ENCODE measurements at regions not wholly inside any gene's neighbourhood (a gene's known extent, or its start where the extent isn't known, plus 50 kb on each side); places are given as distances from the start of the nearest gene placed in this dataset.

DNA sequence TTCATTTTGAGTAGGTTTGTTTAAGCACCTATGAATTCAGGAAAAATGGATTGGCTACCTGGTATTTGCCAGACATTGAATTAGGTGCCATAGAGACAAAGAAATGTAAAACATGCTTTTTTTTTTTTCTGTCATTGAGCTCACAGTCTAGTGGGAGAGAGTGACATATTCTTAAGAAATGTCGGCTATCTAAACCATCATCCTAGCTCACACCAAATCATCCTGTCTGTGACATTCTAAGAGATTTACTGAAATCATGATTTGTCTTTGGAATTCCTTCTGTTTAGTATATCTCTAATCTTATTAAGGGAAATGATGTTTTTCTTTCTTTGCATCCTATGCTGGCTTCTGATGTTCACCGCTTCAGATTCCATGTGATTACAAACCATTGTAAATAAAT lies 59.5 kb upstream of the STXBP5L start:
- TF ChIP-seq EZH2phosphoT487 (IDR thresholded peaks at IDR 0.05; ENCODE audit: low read depth), result no peak
- TF ChIP-seq, protein P1, sequence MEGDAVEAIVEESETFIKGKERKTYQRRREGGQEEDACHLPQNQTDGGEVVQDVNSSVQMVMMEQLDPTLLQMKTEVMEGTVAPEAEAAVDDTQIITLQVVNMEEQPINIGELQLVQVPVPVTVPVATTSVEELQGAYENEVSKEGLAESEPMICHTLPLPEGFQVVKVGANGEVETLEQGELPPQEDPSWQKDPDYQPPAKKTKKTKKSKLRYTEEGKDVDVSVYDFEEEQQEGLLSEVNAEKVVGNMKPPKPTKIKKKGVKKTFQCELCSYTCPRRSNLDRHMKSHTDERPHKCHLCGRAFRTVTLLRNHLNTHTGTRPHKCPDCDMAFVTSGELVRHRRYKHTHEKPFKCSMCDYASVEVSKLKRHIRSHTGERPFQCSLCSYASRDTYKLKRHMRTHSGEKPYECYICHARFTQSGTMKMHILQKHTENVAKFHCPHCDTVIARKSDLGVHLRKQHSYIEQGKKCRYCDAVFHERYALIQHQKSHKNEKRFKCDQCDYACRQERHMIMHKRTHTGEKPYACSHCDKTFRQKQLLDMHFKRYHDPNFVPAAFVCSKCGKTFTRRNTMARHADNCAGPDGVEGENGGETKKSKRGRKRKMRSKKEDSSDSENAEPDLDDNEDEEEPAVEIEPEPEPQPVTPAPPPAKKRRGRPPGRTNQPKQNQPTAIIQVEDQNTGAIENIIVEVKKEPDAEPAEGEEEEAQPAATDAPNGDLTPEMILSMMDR (IDR thresholded peaks at IDR 0.05; ENCODE audit: low read depth, low read length), result no peak
- no peaks in the 10 kb centered on the region for H3K79me2 ChIP-seq (ENCODE audit: low read length)
- H4K20me1 ChIP-seq (ENCODE audit: insufficient read depth, low read length), result no peaks in the 10 kb centered on the region

DNA sequence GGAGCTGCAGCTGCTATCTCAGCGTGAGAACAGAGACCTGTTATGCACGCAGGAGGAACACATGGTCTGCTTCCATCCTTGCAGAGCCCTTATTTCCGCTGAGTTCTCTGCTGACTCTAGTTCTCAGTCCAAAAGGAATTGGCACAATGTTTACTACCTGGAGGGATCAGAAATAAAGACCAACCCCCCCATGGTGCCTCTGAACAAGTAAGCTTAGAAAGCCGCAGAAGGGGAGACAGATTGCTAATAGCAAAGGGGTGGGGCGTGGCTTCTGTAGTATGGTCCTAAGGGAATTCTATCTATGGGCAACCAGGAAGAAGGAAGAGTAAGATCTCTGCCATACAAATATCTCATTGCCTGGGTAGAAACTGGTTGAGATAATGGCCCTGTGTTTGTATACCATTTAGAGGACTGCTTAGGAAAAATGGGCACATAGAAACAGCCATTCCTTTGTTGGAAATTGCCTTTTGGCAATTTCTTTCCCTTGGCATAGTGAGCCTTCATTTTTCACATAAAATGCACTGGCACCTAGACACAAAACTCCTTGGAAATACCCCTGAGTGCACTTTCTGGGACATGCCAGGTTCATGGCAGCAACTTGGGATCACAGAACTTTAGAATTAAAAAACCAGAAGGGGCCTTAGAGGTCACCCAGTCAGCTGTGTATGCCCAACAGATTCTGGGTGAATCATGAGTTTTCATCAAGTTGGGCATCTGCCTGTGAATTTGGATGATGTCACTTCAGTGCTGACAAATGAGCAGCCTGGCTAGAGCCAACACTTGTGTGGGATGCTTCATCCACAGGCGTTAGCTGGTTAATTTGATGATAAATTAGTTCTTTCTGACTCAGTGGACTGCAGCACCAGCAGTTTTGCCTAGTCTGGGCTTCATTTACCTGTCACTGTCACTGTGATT lies 57.4 kb upstream of the STXBP5L start:
- H3K4me3 ChIP-seq (ENCODE audit: low read length), result no peak overlapping the region
- peaks cover 7% of the 10 kb centered on the region; the same call in 1 of the 2 replicates for H3K4me1 ChIP-seq (ENCODE audit: low read length)
- no peak overlapping the region for H3K27ac ChIP-seq (ENCODE audit: low read length)
- H3K9ac ChIP-seq (ENCODE audit: low read length), result no peak overlapping the region
- TF ChIP-seq, protein P1 (IDR thresholded peaks at IDR 0.05; ENCODE audit: low read depth, low read length), result no peak
- no peak for TF ChIP-seq EZH2phosphoT487 (IDR thresholded peaks at IDR 0.05; ENCODE audit: low read depth)
- peaks cover 30% of the 10 kb centered on the region for H3K27me3 ChIP-seq (ENCODE audit: low read depth, low read length)
- H3K9me3 ChIP-seq (ENCODE audit: insufficient read depth, low read length), result no peaks in the 10 kb centered on the region
- H3K36me3 ChIP-seq (replicated peaks; ENCODE audit: low read depth, low read length), result no peaks in the 10 kb centered on the region
- H4K20me1 ChIP-seq (ENCODE audit: insufficient read depth, low read length), result no peaks in the 10 kb centered on the region
- no peak overlapping the region for H2AFZ ChIP-seq (ENCODE audit: low read depth, low read length)
- no peaks in the 10 kb centered on the region for H3K79me2 ChIP-seq (ENCODE audit: low read length)
- H3K4me2 ChIP-seq (ENCODE audit: low read length), result no peak overlapping the region

More for the DNA sequence above, 59.5 kb upstream of the STXBP5L start:
- no peak overlapping the region for H3K4me2 ChIP-seq (ENCODE audit: low read length)
- H3K4me3 ChIP-seq (ENCODE audit: low read length), result no peak overlapping the region
- H3K27me3 ChIP-seq (ENCODE audit: low read depth, low read length), result peaks cover 30% of the 10 kb centered on the region
- H2AFZ ChIP-seq (ENCODE audit: low read depth, low read length), result no peak overlapping the region
- H3K9me3 ChIP-seq (ENCODE audit: insufficient read depth, low read length), result no peaks in the 10 kb centered on the region
- H3K27ac ChIP-seq (ENCODE audit: low read length), result no peak overlapping the region
- no peaks in the 10 kb centered on the region for H3K36me3 ChIP-seq (replicated peaks; ENCODE audit: low read depth, low read length)
- peaks cover 7% of the 10 kb centered on the region; the same call in 1 of the 2 replicates for H3K4me1 ChIP-seq (ENCODE audit: low read length)
- H3K9ac ChIP-seq (ENCODE audit: low read length), result no peak overlapping the region

DNA sequence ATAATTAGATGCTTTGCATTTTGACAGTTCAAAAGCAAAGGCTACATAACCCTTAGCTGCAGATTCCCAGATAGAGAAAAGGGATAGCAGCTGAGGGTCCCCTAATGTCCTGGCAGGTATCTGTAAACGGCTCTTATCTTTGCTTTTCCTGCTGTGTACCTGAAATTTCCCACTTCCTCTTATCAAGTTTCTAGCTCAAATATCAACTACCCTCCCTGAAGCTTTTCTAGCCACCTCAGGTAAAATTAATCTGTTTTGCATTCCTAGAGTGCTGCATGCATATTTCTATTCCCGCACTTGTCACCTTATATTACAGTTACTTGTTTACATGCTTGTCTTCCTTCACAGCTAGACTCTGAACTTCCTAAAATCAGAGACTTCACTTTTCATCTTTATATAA lies 55.6 kb upstream of the STXBP5L start:
- Histone ChIP-seq H3K79me2 (ENCODE audit: low read length) (no peaks in the 10 kb centered on the region), H2AFZ (ENCODE audit: low read depth, low read length) (no peak overlapping the region), H3K27ac (ENCODE audit: low read length) (no peak overlapping the region), H3K4me1 (ENCODE audit: low read length) (peaks cover 7% of the 10 kb centered on the region; the same call in 1 of the 2 replicates), H3K4me2 (ENCODE audit: low read length) (no peak overlapping the region), H3K9ac (ENCODE audit: low read length) (no peak overlapping the region), H4K20me1 (ENCODE audit: insufficient read depth, low read length) (no peaks in the 10 kb centered on the region), H3K9me3 (ENCODE audit: insufficient read depth, low read length) (no peaks in the 10 kb centered on the region), H3K4me3 (ENCODE audit: low read length) (no peak overlapping the region), H3K36me3 (replicated peaks; ENCODE audit: low read depth, low read length) (no peaks in the 10 kb centered on the region), H3K27me3 (ENCODE audit: low read depth, low read length) (peaks cover 30% of the 10 kb centered on the region)
- TF ChIP-seq, protein P1 (IDR thresholded peaks at IDR 0.05; ENCODE audit: low read depth, low read length), result no peak
- TF ChIP-seq EZH2phosphoT487 (IDR thresholded peaks at IDR 0.05; ENCODE audit: low read depth), result no peak

DNA sequence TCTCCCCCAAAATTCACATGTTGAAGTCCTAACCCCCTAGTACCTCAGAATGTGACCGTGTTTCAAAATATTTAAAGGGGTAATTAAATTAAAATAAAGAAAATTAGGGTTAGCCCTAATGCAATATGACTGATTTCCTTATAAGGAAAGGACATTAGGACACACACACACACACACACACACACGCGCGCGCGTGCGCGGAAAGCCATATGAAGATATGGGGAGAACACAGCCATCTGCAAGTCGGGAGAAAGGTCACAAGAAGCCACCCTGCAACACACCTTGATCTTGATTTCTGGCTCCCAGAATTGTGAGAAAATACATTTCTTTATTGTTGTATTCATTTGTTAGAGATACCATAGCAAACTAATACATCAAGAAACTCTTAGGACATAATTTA lies 54.6 kb upstream of the STXBP5L start:
- Histone ChIP-seq H2AFZ (ENCODE audit: low read depth, low read length) (no peak overlapping the region), H3K36me3 (replicated peaks; ENCODE audit: low read depth, low read length) (no peaks in the 10 kb centered on the region), H3K4me1 (ENCODE audit: low read length) (peaks cover 7% of the 10 kb centered on the region; the same call in 1 of the 2 replicates), H4K20me1 (ENCODE audit: insufficient read depth, low read length) (no peaks in the 10 kb centered on the region), H3K27me3 (ENCODE audit: low read depth, low read length) (peaks cover 25% of the 10 kb centered on the region), H3K4me3 (ENCODE audit: low read length) (no peak overlapping the region), H3K79me2 (ENCODE audit: low read length) (no peaks in the 10 kb centered on the region), H3K9ac (ENCODE audit: low read length) (no peak overlapping the region), H3K9me3 (ENCODE audit: insufficient read depth, low read length) (no peaks in the 10 kb centered on the region), H3K4me2 (ENCODE audit: low read length) (no peak overlapping the region), H3K27ac (ENCODE audit: low read length) (no peak overlapping the region)
- TF ChIP-seq EZH2phosphoT487 (IDR thresholded peaks at IDR 0.05; ENCODE audit: low read depth), result no peak
- TF ChIP-seq, protein P1 (IDR thresholded peaks at IDR 0.05; ENCODE audit: low read depth, low read length), result no peak

Data from OCI-LY3 (cell line).